Neural cell (in vitro differentiated cells): ENCODE measurements at regions not wholly inside any gene's neighbourhood (a gene's known extent, or its start where the extent isn't known, plus 50 kb on each side); places are given as distances from the start of the nearest gene placed in this dataset.

Experiments used
- EP300 ChIP-seq: fragments of 450-650 bp; conservative IDR thresholded peaks from 2 replicates; pipeline ENCODE4 v1.6.1; 2014; ENCODE audit warnings: antibody characterized with exemption, mild to moderate bottlenecking, moderate library complexity; ENCODE audit not compliant: poor library complexity, severe bottlenecking
- EZH2 ChIP-seq: fragments of 200-600, 300-800 bp; shearing (Covaris generic), sonication (generic); IDR thresholded peaks from 2 replicates; pipeline ENCODE4 v1.6.1; 2014; ENCODE audit warnings: antibody characterized with exemption, low read length, borderline replicate concordance, mild to moderate bottlenecking; ENCODE audit not compliant: insufficient read depth, poor library complexity, severe bottlenecking
- POLR2AphosphoS5 ChIP-seq: IDR thresholded peaks from 2 replicates; pipeline ENCODE4 v1.6.1; 2012
- RAD21 ChIP-seq: fragments of 450-650 bp; conservative IDR thresholded peaks from 2 replicates; pipeline ENCODE4 v1.6.1; 2014; ENCODE audit warnings: antibody characterized with exemption, mild to moderate bottlenecking, moderate library complexity
- SMC3 ChIP-seq: fragments of 450-650 bp; conservative IDR thresholded peaks from 2 replicates; pipeline ENCODE4 v1.6.1; 2014; ENCODE audit warnings: antibody characterized with exemption, mild to moderate bottlenecking, moderate library complexity; ENCODE audit not compliant: poor library complexity
- TF ChIP-seq, protein P1 (sequence below): fragments of 450-650 bp; IDR thresholded peaks from 2 replicates; pipeline ENCODE4 v1.5.1; 2014; ENCODE audit warnings: antibody characterized with exemption, mild to moderate bottlenecking, moderate library complexity; ENCODE audit not compliant: poor library complexity, severe bottlenecking
- TF ChIP-seq, protein P2 (sequence below): IDR thresholded peaks from 2 replicates; pipeline ENCODE4 v1.6.1; 2012; ENCODE audit warnings: borderline replicate concordance

- TF ChIP-seq EZH2 (no peak), POLR2AphosphoS5 (no peak), RAD21 (no peak), EP300 (no peak), SMC3 (no peak)
- TF ChIP-seq, protein P1, sequence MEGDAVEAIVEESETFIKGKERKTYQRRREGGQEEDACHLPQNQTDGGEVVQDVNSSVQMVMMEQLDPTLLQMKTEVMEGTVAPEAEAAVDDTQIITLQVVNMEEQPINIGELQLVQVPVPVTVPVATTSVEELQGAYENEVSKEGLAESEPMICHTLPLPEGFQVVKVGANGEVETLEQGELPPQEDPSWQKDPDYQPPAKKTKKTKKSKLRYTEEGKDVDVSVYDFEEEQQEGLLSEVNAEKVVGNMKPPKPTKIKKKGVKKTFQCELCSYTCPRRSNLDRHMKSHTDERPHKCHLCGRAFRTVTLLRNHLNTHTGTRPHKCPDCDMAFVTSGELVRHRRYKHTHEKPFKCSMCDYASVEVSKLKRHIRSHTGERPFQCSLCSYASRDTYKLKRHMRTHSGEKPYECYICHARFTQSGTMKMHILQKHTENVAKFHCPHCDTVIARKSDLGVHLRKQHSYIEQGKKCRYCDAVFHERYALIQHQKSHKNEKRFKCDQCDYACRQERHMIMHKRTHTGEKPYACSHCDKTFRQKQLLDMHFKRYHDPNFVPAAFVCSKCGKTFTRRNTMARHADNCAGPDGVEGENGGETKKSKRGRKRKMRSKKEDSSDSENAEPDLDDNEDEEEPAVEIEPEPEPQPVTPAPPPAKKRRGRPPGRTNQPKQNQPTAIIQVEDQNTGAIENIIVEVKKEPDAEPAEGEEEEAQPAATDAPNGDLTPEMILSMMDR: no peak
- TF ChIP-seq, protein P2, sequence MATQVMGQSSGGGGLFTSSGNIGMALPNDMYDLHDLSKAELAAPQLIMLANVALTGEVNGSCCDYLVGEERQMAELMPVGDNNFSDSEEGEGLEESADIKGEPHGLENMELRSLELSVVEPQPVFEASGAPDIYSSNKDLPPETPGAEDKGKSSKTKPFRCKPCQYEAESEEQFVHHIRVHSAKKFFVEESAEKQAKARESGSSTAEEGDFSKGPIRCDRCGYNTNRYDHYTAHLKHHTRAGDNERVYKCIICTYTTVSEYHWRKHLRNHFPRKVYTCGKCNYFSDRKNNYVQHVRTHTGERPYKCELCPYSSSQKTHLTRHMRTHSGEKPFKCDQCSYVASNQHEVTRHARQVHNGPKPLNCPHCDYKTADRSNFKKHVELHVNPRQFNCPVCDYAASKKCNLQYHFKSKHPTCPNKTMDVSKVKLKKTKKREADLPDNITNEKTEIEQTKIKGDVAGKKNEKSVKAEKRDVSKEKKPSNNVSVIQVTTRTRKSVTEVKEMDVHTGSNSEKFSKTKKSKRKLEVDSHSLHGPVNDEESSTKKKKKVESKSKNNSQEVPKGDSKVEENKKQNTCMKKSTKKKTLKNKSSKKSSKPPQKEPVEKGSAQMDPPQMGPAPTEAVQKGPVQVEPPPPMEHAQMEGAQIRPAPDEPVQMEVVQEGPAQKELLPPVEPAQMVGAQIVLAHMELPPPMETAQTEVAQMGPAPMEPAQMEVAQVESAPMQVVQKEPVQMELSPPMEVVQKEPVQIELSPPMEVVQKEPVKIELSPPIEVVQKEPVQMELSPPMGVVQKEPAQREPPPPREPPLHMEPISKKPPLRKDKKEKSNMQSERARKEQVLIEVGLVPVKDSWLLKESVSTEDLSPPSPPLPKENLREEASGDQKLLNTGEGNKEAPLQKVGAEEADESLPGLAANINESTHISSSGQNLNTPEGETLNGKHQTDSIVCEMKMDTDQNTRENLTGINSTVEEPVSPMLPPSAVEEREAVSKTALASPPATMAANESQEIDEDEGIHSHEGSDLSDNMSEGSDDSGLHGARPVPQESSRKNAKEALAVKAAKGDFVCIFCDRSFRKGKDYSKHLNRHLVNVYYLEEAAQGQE: no peak
Observed at GRCh38 chr2:142189501-142189900, 58.7 kb upstream of the LRP1B start.
